Central memory CD8-positive, alpha-beta T cell (primary cell): ENCODE measurements at regions not wholly inside any gene's neighbourhood (a gene's known extent, or its start where the extent isn't known, plus 50 kb on each side); places are given as distances from the start of the nearest gene placed in this dataset.

Experiments
- ATAC-seq: fragments of 150-1000 bp; cut with Tn5 transposase; replicated peaks from 2 replicates; pipeline ENCODE4 v1.10.0; 2022; ENCODE audit warnings: mild to moderate bottlenecking, moderate FRiP score, moderate number of reproducible peaks; ENCODE audit not compliant: poor library complexity, severe bottlenecking; ENCODE audit errors: extremely low read depth
- DNase-seq, 2 donors: peaks; one replicate each; pipeline ENCODE4 v3.0.0; 2021; ENCODE audit warnings: low spot score in 2 of 2
- H3K27ac Mint-ChIP-seq: one replicate; pipeline ENCODE4 v1.8.0; 2022; ENCODE audit warnings: low read depth, mild to moderate bottlenecking, moderate library complexity, mixed read lengths
- H3K27me3 Mint-ChIP-seq: one replicate; pipeline ENCODE4 v1.8.0; 2022; ENCODE audit warnings: mixed read lengths
- H3K36me3 Mint-ChIP-seq: one replicate; pipeline ENCODE4 v1.8.0; 2022; ENCODE audit warnings: mild to moderate bottlenecking, moderate library complexity, mixed read lengths; ENCODE audit not compliant: insufficient read depth
- H3K4me1 Mint-ChIP-seq: one replicate; pipeline ENCODE4 v1.8.0; 2022; ENCODE audit warnings: mixed read lengths
- H3K4me3 Mint-ChIP-seq: one replicate; pipeline ENCODE4 v1.8.0; 2022; ENCODE audit warnings: mild to moderate bottlenecking, moderate library complexity, mixed read lengths
- H3K9me3 Mint-ChIP-seq: one replicate; pipeline ENCODE4 v1.8.0; 2022; ENCODE audit warnings: mixed read lengths

DNA sequence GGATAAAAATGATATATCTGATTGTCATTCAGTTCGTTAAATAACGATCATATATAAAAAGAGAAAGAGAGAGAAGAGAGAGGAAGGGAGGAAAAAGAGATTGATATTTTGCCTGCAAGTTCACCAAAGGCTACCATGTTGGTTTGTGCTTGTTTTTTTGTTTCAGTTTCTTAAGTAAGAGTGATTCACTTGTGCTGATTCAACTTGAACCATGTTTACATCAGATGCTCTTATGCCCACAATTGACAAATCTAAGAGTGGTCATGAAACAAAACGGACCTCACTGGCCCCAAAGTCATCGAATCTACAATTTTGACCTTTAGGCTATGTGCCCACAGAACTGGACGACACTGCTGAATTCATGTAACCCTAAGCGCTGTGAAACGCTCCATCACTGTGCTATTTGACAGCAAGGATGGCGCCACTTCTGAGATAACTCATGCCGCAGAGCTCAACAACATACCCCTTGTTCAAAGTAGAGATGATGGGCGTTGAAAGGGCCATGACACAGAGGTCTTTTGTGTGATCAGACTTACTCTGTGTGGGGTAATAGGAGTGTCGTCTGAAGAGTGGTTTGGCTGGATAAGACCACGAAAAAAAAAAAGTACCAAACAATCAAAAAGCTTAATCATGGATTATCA, 481.4 kb downstream of the SETD4 start:
- Mint-ChIP-seq H3K4me1 (no peaks in the 10 kb centered on the region), H3K9me3 (peaks cover 4% of the 10 kb centered on the region), H3K27ac (no peak overlapping the region), H3K36me3 (no peaks in the 10 kb centered on the region), H3K4me3 (no peak overlapping the region), H3K27me3 (peaks cover 84% of the 10 kb centered on the region)
- ATAC-seq: no peak
- no peak for DNase-seq

DNA sequence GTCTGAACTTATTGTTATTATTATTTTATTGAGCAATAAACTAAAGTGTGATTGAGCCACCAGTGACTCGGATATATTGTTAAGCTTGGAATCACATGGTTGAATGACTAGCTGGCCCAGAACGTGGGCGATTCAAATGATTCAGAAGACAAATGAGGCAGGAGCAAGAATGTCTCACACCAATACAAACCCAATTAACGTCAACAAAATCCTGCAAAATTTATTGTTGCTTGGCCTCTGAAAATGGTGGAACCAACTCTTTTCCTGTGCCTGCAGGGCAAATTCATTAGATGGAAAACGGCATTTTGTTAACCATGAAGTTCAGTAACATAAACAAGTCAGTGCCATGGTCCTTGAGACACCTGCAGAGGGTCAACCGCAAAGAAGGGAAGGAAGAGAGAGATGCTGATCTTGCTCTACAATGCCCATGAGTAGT, 482.0 kb downstream of the SETD4 start:
- Mint-ChIP-seq H3K27ac (no peak overlapping the region), H3K36me3 (no peaks in the 10 kb centered on the region), H3K4me1 (no peaks in the 10 kb centered on the region), H3K4me3 (no peak overlapping the region), H3K9me3 (peaks cover 4% of the 10 kb centered on the region), H3K27me3 (peaks cover 90% of the 10 kb centered on the region)
- ATAC-seq (no peak), DNase-seq (no peak)

DNA sequence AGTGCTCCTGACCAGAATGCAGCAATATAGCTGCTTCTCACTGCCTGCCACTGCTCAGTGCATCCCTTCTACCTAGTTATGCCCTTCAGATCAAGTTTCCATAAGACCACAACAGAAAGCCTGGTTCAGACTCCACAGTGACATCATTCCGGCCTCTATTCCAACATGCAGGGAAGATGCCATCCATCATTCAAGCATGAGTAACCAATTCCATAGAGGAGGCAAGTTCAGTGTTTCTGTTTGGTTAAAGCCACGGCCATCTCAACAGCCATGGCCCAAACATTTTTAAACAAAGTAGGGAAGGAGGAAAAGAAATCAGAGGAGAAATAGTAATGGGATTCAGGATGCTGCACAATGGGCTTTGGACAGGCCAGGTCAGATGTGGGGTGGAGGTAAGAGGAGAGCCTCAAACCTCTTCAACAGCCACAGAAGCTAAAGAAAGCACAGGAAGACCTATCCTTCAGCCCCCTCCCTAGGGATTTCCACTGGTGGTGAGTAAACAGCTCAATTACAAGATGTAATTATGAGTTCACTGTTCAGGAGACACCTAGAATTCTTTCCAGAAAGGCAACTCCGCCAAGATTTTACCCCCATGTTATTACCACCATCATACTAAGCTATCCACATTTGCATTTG, 484.9 kb downstream of the SETD4 start:
- no peak for DNase-seq
- ATAC-seq: no peak
- H3K27ac Mint-ChIP-seq: no peak overlapping the region
- no peaks in the 10 kb centered on the region for H3K4me1 Mint-ChIP-seq
- H3K9me3 Mint-ChIP-seq: peaks cover 4% of the 10 kb centered on the region
- peaks cover 89% of the 10 kb centered on the region for H3K27me3 Mint-ChIP-seq
- H3K4me3 Mint-ChIP-seq: no peak overlapping the region
- no peaks in the 10 kb centered on the region for H3K36me3 Mint-ChIP-seq

DNA sequence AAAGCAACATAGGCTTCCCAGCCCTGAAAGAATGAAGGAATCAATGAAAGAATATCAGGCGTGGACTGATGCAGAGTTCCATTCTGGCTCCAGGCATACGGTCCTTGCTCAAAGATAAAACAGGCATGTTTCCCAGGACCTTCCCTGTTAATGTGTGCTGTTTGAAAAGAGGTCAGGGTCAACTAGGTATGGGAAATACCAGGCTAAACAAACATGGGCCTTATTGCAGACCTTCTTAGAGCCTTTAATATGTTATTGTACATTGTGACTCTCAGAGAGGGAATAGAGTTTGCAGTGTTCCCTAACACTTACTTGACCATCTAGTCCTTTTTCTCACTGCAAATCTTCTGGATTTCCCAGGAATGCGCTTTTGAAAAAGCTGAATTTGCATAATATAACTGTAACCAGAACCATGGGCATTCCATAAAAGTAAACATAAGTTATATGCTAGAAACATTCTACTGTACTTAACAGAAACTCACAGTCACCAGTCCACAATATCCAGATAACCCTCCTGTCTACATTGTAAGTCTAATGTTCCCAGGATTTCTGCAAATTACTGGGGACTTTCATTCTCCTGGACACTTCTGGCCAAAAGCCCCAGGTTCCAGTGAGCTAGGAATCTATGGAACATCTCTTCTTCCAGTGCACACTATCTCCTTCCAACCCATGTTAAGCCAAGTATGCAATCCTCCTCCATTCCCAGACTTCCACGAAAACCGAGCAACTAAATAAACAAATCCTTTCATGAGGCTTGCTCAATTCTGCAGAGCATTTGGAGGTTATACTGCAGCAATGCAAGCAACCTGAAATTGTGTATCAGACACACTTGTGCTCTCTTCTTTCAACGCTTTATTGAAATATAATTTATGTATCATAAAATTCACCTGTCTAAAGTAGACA, 486.6 kb downstream of the SETD4 start:
- Mint-ChIP-seq H3K36me3 (no peaks in the 10 kb centered on the region), H3K27me3 (peaks cover 72% of the 10 kb centered on the region), H3K9me3 (peaks cover 3% of the 10 kb centered on the region), H3K4me3 (no peak overlapping the region), H3K27ac (no peak overlapping the region), H3K4me1 (no peaks in the 10 kb centered on the region)
- DNase-seq: no peak
- ATAC-seq: no peak

DNA sequence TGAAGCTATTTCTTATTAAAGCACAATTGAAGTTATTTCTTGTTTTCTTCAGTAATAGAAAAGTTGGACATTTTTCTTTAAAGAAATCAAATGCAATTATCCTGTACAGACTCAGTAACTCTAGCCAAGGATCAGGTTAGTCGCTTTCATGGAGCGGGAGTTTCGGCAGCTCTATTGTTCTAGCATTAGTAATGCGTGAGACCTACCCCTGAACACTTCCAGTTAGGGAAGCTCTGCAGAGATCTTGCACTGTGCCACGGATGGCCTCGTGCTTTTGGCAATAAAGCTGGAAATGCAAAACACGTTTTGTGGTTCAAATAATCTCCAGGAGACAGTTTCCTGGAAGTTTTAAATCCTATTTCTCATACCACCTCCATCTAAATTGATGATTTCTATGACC, 488.4 kb downstream of the SETD4 start:
- DNase-seq (no peak), ATAC-seq (no peak)
- Mint-ChIP-seq H3K27ac (no peak overlapping the region), H3K4me1 (no peaks in the 10 kb centered on the region), H3K36me3 (no peaks in the 10 kb centered on the region), H3K9me3 (no peaks in the 10 kb centered on the region), H3K4me3 (no peak overlapping the region), H3K27me3 (peaks cover 57% of the 10 kb centered on the region)

DNA sequence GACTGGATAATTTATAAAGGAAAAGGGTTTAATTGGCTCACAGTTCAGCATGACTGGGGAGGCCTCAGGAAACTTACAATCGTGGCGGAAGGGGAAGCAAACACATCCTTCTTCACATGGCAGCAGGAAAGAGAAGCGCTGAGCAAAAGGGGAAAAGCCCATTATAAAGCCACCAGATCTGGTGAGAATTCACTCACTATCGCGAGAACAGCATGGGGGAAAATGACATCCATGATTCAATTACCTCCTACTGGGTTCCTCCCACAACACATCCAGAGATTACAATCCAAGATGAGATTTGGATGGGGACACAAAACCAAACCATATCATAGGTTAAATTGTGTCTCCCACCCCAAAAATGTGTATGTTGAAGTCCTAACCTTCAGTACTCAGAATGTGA, 491.7 kb downstream of the SETD4 start:
- Mint-ChIP-seq H3K36me3 (no peaks in the 10 kb centered on the region), H3K27me3 (peaks cover 53% of the 10 kb centered on the region), H3K27ac (no peak overlapping the region), H3K9me3 (no peaks in the 10 kb centered on the region), H3K4me1 (no peaks in the 10 kb centered on the region), H3K4me3 (no peak overlapping the region)
- DNase-seq (no peak), ATAC-seq (no peak)

DNA sequence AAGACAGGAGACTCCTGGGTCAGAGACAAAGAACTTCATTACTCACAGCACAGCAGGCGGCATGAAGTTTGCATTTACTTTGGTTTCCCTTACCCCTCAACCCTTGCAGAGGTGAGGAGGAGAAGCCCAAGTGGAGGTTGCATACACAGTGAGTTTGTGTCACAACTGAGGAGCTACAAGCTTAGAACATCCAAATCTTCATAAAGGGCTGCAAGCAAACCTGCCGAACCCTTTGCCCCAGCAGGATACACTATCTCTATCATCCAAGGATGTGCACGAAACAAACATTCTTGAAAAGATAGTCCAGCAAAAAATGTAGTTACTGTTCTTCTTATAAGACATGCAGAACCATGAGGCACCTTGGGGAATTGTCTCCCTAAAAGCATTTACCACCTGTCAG, 493.5 kb downstream of the SETD4 start:
- no peak for ATAC-seq
- Mint-ChIP-seq H3K4me1 (no peaks in the 10 kb centered on the region), H3K27ac (no peak overlapping the region), H3K9me3 (no peaks in the 10 kb centered on the region), H3K27me3 (peaks cover 58% of the 10 kb centered on the region), H3K4me3 (no peak overlapping the region), H3K36me3 (no peaks in the 10 kb centered on the region)
- DNase-seq: no peak

DNA sequence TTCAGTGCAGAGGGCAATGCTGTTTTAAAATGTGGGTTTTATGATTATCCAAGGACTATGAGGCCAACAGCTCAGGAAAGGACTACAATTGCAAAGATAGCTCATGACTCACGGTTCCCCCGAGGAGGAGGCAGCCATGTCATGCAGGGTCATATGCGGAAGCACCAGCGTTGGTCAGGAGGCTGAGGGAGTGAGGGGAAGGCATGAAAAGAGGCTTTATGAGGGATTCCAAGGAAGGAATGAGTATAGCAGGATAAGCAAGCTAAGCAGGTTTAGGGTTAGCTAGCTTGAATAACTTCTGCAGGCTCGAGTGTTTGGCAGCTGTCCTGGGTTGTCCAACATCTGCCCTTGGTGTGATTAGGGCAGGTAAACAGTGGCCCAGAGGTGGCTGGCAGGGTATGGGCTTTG, 495.1 kb downstream of the SETD4 start:
- H3K4me1 Mint-ChIP-seq: no peaks in the 10 kb centered on the region
- H3K27ac Mint-ChIP-seq: no peak overlapping the region
- DNase-seq (no peak), ATAC-seq (no peak)
- no peaks in the 10 kb centered on the region for H3K36me3 Mint-ChIP-seq
- no peak overlapping the region for H3K4me3 Mint-ChIP-seq
- peaks cover 57% of the 10 kb centered on the region for H3K27me3 Mint-ChIP-seq
- H3K9me3 Mint-ChIP-seq: no peaks in the 10 kb centered on the region

DNA sequence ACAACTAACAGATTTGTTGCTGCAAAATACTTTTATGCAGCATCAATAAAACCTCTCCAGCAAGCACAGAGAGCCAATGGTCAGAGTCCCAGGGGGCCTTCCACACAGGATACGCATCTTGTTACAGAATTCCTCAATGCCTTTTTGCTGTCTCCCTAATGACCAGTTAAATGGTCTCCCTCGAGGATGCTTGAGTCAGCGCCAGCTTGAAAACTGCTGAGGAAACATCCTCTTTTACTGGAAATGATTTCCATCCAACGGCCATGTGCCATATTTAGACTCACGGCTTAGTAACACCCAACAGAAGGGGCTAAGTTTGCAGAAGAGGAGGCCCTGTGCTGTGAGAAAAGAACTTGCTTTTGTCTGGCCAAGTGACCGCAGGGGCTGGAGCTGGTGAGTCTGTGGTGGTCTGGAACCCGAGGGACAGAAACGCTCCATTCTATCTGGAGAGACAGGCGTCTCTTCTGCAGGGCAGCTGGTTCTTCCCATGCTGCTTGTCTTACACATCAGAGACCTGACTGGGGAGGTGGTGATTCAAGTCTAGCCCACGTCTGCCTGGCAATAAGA, 496.4 kb downstream of the SETD4 start:
- DNase-seq (no peak), ATAC-seq (no peak)
- Mint-ChIP-seq H3K27me3 (peaks cover 64% of the 10 kb centered on the region), H3K4me3 (no peak overlapping the region), H3K4me1 (no peaks in the 10 kb centered on the region), H3K27ac (no peak overlapping the region), H3K9me3 (no peaks in the 10 kb centered on the region), H3K36me3 (no peaks in the 10 kb centered on the region)

DNA sequence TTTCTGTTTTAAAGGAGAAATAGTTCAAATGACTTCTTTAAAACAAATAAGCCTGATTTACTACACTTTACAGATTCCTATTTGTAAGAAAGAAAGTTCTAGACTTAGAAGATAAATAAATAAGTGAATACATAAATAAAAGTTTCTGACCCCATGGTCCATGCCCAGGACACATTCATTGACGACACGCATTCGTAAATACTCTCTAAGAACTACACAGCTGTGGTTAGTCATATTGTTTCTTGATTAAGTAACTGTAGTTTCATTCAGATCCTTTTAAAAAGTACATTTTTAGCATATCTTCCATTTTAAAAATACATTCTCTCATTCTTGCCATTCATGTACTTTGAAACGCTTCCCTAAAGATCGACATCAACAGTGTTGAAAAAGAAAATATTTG, 497.4 kb downstream of the SETD4 start:
- H3K4me1 Mint-ChIP-seq: no peaks in the 10 kb centered on the region
- H3K9me3 Mint-ChIP-seq: no peaks in the 10 kb centered on the region
- no peaks in the 10 kb centered on the region for H3K36me3 Mint-ChIP-seq
- no peak for ATAC-seq
- no peak overlapping the region for H3K27ac Mint-ChIP-seq
- DNase-seq: no peak
- peaks cover 74% of the 10 kb centered on the region for H3K27me3 Mint-ChIP-seq
- H3K4me3 Mint-ChIP-seq: no peak overlapping the region

DNA sequence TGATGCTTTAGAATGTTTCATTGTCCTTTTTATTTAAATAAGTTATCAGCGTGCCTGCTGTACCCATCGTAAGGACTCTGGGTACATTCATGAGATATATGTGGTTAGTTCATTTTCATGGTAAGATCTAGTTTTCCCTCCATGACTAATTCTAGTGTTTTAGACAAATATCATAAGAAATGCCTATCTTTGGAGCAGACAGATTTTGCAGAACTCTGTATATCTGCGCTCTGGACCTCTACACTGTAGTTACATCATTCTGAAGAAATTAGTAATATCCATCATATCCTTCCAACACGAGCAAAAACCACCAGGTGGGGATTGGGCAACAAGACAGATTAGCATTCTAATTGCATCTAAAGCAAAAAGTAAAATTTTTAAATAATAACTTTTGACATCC, 499.2 kb downstream of the SETD4 start:
- no peak overlapping the region for H3K27ac Mint-ChIP-seq
- no peak overlapping the region for H3K4me3 Mint-ChIP-seq
- DNase-seq (no peak), ATAC-seq (no peak)
- H3K4me1 Mint-ChIP-seq: no peaks in the 10 kb centered on the region
- H3K36me3 Mint-ChIP-seq: no peaks in the 10 kb centered on the region
- H3K27me3 Mint-ChIP-seq: peaks cover 87% of the 10 kb centered on the region
- no peaks in the 10 kb centered on the region for H3K9me3 Mint-ChIP-seq

DNA sequence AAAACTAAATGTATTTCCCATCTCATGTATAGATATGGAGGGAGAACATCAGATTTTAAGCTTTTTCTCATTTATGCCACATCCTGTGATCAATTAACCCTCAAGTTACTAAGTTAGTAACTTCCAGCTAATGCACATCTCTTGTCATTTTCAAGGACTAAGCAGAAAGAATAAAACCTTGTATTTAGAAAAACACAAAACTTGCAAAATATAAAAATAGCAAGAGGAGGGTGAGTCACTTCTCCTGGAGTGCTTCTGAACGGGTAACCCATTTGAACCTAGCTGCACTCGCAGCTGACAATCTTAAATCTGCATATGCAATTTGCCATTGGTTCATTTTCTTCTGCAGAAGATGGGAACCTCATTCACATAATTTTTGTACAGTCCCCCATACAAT, 500.5 kb downstream of the SETD4 start:
- no peak overlapping the region for H3K27ac Mint-ChIP-seq
- DNase-seq: no peak

More for the DNA sequence above, 500.5 kb downstream of the SETD4 start:
- Mint-ChIP-seq H3K36me3 (no peaks in the 10 kb centered on the region), H3K4me1 (no peaks in the 10 kb centered on the region), H3K9me3 (no peaks in the 10 kb centered on the region), H3K4me3 (no peak overlapping the region), H3K27me3 (peaks cover 87% of the 10 kb centered on the region)
- no peak for ATAC-seq
